NCI-H1694 (cell line): ENCODE measurements at regions not wholly inside any gene's neighbourhood (a gene's known extent, or its start where the extent isn't known, plus 50 kb on each side); places are given as distances from the start of the nearest gene placed in this dataset.

Experiments used
- DNase-seq: peaks from one replicate; lab custom pipeline; 2025; lab: John Stamatoyannopoulos, UW

DNA sequence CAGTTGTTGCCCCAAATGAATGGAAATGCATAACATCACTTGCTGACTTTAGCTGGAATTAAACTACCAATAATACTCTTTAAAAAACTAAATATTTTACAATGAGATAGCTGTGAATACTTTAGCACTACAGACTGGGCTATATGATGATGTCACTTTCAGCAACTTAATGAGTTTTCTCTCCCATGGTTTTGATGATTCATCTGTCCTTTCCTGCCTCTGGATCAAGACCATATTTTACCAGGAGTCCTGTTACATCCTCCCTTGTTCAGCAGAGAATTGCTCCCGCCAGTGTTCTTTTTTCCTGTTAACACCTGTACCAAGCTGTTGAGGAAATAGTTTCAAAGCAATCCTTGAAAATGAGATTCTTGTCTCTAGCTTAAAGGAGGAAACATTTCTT, 543.0 kb downstream of the SPRY1 start:
- no peak for DNase-seq

DNA sequence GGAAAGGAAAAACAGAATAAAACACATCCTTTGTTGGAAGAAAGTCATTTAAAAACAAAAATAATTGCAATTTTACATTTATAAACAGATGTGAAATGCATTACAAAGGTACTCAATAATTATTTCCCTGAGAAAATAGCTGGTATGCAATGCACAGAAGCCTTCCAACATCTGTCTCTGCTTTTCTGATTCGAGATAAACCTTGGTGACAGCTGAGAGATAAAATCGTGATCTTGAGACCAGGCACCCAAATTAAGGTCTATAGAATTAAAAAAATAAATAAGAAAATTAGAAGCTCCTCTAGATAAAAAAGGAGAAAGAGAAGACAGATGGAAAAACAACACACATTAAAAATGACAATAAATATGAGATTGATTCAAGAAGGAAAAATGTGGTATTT, 544.0 kb downstream of the SPRY1 start:
- DNase-seq: no peak

GRCh38 chr4:123941306-123941705, 544.7 kb downstream of the SPRY1 start:
- DNase-seq: no peak

- DNase-seq: no peak
These were observed 547.4 kb downstream of the SPRY1 start for GRCh38 chr4:123943976-123944375.

GRCh38 chr4:123945301-123945700, 548.7 kb downstream of the SPRY1 start:
- DNase-seq: no peak

DNA sequence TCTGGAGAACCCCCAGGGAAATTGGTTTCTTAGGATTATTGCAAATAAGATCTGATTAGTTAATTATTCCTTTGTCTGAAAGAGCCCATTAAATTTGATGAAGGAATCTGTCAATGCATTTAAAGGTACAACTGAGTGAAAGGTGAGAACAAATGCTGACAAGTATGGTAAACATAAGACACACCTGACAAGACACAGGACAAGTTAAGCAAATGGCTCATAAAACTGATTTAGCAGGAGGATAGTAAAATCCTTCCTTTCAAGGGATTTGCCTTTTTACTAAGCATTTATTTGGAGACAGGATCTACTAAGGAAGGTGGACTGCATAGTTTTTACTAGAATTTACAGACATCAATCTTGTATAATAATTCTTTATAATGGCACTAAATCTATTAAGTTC, 553.9 kb downstream of the SPRY1 start:
- DNase-seq: no peak

- no peak for DNase-seq
These were observed 556.1 kb downstream of the SPRY1 start for GRCh38 chr4:123952530-123953274.

DNA sequence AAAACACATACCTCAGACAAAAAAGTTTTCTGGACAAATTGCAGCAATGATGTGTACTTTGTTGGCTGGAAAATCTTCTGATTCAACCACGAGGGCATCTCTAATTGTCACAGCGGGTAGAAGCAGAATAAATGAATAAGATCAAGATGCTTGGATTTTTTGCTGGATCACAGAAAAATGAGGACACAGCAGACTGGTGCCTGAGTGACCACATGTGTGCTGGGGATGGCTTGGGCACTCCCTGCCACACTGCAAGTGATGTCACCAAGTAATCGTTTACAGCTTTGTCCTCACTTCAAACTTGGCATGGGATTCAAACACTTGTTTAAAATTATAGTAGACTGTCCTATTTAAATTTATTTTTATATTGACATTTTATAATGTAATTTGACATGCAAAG, 557.0 kb downstream of the SPRY1 start:
- no peak for DNase-seq

DNA sequence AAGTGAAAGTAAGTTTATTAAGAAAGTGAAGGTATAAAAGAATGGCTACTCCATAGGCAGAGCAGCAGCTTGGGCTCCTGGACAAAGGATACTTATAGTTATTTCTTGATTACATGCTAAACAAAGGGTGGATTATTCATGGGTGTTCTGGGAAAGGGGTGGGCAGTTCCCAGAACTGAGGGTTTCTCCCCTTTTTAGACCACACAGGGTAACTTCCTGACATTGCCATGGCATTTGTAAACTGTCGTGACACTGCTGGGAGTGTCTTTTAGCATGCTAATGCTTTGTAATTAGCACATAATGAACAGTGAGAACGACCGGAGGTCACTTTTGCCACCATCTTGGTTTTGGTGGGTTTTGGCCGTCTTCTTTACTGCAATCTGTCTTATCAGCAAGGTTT, 557.6 kb downstream of the SPRY1 start:
- no peak for DNase-seq

GRCh38 chr4:123955167-123955800, 558.7 kb downstream of the SPRY1 start:
- DNase-seq: no peak

GRCh38 chr4:123956204-123956603, 559.6 kb downstream of the SPRY1 start:
- DNase-seq: no peak

DNA sequence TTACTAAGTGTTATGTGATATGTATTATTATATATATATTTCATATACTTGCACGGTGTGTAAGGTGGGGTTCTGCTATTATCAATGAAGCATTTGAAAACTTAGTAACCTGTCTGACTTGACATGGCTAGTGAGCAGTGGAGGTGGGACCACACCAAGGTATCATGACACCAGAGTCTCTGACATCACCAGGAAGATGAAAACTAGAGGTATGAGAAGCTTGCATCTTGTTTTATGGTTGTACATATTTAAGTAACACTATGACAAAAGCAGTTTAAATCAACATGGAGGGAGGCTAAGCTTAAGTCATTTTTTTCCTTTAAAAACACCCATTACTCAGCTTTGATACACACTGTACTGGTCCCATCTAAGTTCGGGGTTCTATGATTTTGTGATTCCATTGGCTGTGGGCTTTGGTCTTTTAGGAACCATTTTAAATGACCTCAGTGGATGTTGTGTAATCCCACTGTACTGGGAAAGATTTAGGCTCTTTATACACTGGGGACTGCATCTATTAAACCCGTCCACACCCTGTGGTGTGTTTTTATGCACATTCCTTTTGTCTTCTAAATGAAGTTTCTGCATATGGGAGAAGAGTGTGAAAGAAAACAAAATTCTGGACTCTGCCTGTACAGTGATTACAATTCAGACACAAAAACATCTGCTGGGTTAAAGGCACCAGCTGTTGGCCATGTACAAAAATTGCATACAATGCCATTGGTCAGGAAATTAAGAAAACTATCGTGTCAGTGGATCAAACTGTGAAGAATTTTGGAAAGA, 570.6 kb downstream of the SPRY1 start:
- no peak for DNase-seq

GRCh38 chr4:123972031-123972430, 575.4 kb downstream of the SPRY1 start:
- no peak for DNase-seq

DNA sequence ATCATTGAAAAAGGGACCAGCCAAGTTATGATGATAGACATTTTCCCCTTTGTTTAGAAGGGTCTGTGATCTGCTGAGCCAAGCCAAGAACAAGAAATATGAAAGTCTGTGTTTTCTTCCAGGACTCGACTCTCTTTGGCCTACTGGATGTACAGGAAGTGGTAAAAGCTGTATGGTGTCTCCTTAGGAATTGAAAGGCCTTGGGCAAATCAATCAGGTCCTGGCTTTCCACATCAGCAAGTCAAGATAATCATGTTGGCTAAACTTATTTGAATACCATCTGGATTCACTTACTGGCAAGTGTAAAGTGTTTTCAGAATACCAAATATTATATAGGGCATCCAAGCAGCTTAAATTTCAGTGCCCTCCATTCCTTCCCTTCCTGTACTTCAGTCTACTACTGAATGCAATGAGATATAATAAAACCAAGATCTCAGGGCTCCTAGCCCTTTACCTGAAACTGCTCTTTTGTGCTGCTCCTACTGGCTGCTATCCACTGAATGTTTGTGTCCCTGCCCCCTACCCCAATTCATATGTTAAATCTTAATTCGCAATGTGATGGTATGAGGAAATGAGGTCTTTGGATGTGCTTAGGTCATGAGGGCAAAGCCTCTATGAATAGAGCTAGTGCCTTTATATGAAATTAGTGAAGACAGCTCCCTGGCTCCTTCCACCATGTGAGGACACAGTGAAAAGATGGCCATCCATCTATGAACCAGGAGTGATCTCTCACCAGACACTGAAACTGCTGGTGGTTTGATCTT, 578.0 kb downstream of the SPRY1 start:
- no peak for DNase-seq

DNA sequence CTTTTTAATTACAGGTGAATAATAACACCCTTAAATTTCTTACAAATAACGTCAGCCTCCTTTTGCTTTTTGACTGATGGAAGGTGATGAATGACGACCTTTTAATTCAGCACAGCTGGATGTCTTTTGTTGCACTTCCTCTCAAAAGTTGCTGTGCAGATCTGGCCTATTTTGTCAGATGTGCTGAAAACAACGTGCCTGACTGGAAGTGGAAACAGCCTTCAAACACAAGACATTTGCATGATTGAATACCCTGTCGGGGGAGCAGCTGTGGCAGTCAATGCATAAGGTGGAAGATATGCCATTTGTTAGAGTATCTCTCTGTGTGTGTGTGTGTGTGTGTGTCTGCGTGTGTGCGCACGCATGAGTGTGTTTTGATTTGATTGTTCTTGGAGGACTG, 579.7 kb downstream of the SPRY1 start:
- no peak for DNase-seq

DNA sequence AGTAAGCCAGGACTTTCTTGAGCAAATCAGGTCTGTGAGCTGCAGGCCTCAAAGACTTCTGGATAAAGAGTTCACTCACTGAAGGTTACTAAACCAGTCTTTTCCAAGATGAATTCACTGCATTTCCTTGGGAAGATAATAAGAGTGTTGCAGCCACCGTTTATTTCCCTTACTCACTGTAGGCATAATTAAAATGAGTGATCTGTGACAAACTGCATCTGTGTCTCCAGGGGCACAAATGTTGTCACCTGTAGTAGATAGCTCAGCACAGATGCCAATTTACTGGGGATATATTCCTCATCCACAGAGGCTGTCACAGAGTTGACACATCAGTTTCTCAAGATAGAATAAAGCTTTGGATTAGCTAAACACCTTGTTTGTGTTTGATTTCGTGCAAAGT, 580.2 kb downstream of the SPRY1 start:
- DNase-seq: no peak

DNA sequence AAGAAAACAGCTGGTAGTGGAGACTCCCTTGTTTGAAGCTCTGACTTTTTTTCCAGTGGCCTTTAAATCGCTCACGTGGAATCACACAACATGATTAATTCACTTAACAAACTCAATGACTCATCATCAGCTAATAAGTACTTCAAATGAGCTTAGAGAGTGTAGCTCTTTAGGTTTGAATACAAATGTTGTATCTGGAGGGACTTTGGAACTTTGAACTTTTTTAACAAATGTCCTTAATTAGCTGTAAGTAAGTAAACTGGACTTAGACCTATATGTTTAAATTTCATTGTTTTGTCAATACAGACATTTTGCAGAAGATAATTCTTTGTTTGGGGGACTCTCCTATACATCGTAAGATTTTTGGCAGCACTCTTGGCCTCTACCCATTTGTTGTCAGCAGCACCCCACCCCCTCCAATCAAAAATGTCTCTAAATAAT, 581.1 kb downstream of the SPRY1 start:
- no peak for DNase-seq

DNA sequence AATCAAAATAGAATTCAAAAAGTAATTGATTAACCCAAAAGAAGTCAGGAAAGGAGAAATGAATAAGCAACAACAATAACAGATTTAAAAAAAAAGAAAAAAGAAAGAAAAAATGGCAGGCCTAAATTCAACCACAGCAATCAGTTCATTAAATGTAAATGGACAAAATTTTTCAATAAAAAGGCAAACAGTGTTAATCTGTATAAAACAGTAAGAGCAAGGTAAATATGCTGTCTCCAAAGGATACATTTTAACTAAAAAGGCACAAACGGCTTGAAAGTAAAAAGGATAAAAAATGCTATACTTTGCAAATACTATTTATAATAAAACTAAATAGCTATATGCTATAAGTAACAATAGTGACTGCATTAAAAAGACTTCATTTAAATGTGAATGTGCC, 582.0 kb downstream of the SPRY1 start:
- no peak for DNase-seq

DNA sequence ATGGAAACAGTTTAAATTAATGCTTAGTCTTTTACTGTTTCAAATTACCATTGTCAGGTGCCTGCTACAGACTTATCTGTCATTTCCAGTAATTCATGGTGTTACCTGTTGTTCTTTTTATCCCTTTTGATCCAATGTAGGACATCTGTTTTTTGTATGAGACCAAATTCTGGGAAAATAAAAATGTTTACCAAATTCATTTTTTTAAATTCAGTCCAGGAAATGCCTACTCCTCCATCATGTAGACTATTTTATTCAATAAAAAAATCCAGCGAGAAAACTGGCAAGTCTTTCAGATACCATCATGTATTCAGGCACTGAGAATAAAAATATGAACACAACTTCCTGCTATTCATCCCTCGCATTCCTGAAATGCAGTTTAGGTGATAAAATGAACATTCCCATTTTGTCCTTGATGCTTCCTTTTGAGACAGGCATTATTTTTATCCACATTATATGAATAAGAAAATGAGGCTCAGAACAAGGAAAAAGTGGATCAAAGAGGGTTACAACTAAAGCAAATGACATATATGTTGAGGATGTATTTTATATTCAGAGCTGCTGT, 584.2 kb downstream of the SPRY1 start:
- DNase-seq: no peak

DNA sequence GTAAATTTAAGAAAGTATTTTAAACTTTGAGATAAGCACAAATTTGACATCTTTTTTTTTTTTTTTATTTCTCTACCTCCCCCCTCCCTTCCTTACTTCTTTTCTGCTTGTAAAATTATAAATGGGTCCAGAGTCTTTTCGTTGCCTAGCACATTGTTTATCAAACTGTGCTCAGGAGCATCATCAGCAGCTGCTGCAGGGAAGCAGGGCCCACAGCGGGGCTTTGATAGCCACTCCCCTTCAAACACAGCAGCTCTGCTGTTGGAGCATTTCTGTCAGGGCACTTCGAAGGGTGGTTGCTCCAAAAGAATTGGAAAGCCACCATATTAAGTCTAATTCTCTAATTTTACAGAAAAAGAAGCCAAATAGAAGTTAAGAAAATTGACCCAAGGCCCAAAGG, 588.3 kb downstream of the SPRY1 start:
- no peak for DNase-seq

- no peak for DNase-seq
These were observed 589.7 kb downstream of the SPRY1 start for GRCh38 chr4:123986268-123986798.

DNA sequence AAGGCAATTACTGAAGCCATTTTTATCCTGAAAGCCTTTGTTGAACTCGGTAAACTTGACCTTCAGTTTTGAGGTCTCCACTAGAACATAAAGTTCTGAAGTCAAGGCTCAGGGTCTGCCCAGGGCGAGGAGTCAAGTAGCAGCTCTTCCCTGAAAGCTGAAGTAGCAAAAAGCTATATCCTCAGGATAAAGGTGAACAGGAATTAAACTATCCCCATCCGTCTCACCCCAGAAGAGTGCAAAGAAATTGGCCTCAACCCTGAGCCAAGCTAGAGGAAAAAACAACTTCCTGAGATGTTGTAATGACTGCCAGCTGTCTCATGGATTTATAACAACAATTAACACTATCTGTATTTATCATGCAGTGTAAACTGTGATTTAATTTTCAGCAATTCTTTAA, 590.8 kb downstream of the SPRY1 start:
- DNase-seq: no peak
